HEK293 (cell line): ENCODE measurements at regions not wholly inside any gene's neighbourhood (a gene's known extent, or its start where the extent isn't known, plus 50 kb on each side); places are given as distances from the start of the nearest gene placed in this dataset.

Experiments used
- GLIS2 ChIP-seq: fragments of 450-650 bp; formaldehyde crosslinking; IDR thresholded peaks from 2 replicates; pipeline ENCODE4 v1.5.1; 2016; ENCODE audit warnings: missing biosample characterization, missing genetic modification characterization
- YY1 ChIP-seq: fragments of 450-650 bp; formaldehyde crosslinking; IDR thresholded peaks from 2 replicates; pipeline ENCODE4 v1.5.1; 2018; ENCODE audit warnings: missing biosample characterization, missing genetic modification characterization
- ZFP41 ChIP-seq: fragments of 450-650 bp; formaldehyde crosslinking; IDR thresholded peaks from 2 replicates; pipeline ENCODE4 v1.5.1; 2016; ENCODE audit warnings: missing biosample characterization, missing genetic modification characterization, borderline replicate concordance
- ZNF112 ChIP-seq: fragments of 450-650 bp; formaldehyde crosslinking; IDR thresholded peaks from 2 replicates; pipeline ENCODE4 v1.5.0; 2017; ENCODE audit warnings: missing biosample characterization, missing genetic modification characterization
- ZNF138 ChIP-seq: fragments of 450-650 bp; formaldehyde crosslinking; IDR thresholded peaks from 2 replicates; pipeline ENCODE4 v1.5.1; 2016; ENCODE audit warnings: missing biosample characterization, missing genetic modification characterization, borderline replicate concordance
- ZNF2 ChIP-seq: fragments of 450-650 bp; formaldehyde crosslinking; IDR thresholded peaks from 2 replicates; pipeline ENCODE4 v1.5.1; 2016; ENCODE audit warnings: missing biosample characterization, missing genetic modification characterization
- ZNF239 ChIP-seq: fragments of 450-650 bp; formaldehyde crosslinking; IDR thresholded peaks from 2 replicates; pipeline ENCODE4 v1.5.1; 2016; ENCODE audit warnings: missing biosample characterization, missing genetic modification characterization
- ZNF335 ChIP-seq: fragments of 450-650 bp; formaldehyde crosslinking; conservative IDR thresholded peaks from 2 replicates; pipeline ENCODE4 v1.5.1; 2016; ENCODE audit warnings: missing biosample characterization, missing genetic modification characterization
- TF ChIP-seq, protein P1 (sequence below): fragments of 450-650 bp; formaldehyde crosslinking; IDR thresholded peaks from 2 replicates; pipeline ENCODE4 v1.5.1; 2016; ENCODE audit warnings: missing biosample characterization, missing genetic modification characterization
- TF ChIP-seq, protein P2 (sequence below): fragments of 450-650 bp; formaldehyde crosslinking; IDR thresholded peaks from 2 replicates; pipeline ENCODE4 v1.5.1; 2016; ENCODE audit warnings: missing biosample characterization, missing genetic modification characterization
- TF ChIP-seq, protein P3 (sequence below): fragments of 450-650 bp; formaldehyde crosslinking; IDR thresholded peaks from 2 replicates; pipeline ENCODE4 v1.5.1; 2016; ENCODE audit warnings: missing biosample characterization, missing genetic modification characterization

DNA sequence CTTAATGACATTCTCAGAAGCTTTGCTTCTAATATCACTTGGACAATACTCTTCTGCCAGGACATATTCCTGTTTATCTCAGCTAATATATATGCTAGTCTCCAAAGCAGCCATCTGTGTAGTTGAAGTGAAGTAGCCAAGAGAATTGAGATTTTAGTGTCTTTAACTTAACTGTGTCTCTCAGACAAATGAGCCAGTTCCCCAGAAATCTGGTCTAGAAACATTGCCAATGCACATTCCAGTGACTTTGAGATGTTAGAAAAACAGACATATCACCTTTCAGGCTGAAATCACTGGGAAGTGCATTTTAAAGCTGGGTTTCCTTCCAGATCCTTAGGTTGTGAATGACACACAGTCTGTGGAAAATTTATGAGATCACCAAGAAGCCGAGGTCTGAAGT lies 114.6 kb downstream of the MTX3 start:
- TF ChIP-seq, protein P1, sequence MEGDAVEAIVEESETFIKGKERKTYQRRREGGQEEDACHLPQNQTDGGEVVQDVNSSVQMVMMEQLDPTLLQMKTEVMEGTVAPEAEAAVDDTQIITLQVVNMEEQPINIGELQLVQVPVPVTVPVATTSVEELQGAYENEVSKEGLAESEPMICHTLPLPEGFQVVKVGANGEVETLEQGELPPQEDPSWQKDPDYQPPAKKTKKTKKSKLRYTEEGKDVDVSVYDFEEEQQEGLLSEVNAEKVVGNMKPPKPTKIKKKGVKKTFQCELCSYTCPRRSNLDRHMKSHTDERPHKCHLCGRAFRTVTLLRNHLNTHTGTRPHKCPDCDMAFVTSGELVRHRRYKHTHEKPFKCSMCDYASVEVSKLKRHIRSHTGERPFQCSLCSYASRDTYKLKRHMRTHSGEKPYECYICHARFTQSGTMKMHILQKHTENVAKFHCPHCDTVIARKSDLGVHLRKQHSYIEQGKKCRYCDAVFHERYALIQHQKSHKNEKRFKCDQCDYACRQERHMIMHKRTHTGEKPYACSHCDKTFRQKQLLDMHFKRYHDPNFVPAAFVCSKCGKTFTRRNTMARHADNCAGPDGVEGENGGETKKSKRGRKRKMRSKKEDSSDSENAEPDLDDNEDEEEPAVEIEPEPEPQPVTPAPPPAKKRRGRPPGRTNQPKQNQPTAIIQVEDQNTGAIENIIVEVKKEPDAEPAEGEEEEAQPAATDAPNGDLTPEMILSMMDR (tag by site-specific recombination) = no peak
- no peak for TF ChIP-seq ZNF2 (tag by site-specific recombination)
- no peak for TF ChIP-seq GLIS2 (tag by site-specific recombination)
- TF ChIP-seq ZNF239 (tag by site-specific recombination) = no peak
- no peak for TF ChIP-seq ZNF112 (tag by site-specific recombination)
- TF ChIP-seq, protein P2, sequence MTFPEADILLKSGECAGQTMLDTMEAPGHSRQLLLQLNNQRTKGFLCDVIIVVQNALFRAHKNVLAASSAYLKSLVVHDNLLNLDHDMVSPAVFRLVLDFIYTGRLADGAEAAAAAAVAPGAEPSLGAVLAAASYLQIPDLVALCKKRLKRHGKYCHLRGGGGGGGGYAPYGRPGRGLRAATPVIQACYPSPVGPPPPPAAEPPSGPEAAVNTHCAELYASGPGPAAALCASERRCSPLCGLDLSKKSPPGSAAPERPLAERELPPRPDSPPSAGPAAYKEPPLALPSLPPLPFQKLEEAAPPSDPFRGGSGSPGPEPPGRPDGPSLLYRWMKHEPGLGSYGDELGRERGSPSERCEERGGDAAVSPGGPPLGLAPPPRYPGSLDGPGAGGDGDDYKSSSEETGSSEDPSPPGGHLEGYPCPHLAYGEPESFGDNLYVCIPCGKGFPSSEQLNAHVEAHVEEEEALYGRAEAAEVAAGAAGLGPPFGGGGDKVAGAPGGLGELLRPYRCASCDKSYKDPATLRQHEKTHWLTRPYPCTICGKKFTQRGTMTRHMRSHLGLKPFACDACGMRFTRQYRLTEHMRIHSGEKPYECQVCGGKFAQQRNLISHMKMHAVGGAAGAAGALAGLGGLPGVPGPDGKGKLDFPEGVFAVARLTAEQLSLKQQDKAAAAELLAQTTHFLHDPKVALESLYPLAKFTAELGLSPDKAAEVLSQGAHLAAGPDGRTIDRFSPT (tag by site-specific recombination) = no peak
- no peak for TF ChIP-seq YY1 (tag by site-specific recombination)
- no peak for TF ChIP-seq ZNF138 (tag by site-specific recombination)
- TF ChIP-seq, protein P3, sequence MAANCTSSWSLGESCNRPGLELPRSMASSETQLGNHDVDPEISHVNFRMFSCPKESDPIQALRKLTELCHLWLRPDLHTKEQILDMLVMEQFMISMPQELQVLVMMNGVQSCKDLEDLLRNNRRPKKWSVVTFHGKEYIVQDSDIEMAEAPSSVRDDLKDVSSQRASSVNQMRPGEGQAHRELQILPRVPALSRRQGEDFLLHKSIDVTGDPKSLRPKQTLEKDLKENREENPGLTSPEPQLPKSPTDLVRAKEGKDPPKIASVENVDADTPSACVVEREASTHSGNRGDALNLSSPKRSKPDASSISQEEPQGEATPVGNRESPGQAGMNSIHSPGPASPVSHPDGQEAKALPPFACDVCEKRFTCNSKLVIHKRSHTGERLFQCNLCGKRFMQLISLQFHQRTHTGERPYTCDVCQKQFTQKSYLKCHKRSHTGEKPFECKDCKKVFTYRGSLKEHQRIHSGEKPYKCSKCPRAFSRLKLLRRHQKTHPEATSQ (tag by site-specific recombination) = no peak
- TF ChIP-seq ZFP41 (tag by site-specific recombination) = no peak
- TF ChIP-seq ZNF335 = no peak
